ENCODE measurements at regions not wholly inside any gene's neighbourhood (a gene's known extent, or its start where the extent isn't known, plus 50 kb on each side); places are given as distances from the start of the nearest gene placed in this dataset.

DNA sequence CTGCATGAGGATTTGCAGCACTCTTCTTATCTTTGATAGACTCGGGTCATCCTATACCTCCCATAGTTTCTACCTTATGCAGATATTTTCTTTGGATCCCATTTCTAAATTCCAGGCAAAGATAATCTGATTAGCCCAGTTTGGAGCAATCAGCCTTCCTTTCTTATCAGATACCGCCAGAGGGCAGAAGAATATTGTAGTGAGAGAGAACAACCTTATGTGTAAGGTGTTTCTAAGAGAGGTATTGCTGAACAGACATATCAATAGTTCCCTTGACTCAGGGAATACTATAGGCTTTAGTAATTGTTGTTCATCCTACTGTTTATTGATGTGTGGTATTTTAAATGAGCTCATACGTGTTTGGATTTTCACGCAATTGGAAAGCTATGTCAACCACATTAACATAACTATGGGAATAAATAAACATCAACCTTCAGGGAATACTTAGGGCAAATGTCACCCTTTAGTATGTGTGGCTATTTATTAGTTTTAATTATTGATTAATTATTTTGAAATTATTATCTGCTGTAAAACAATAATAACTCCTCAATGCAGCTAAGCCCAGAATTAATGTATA, 1435.2 kb upstream of the CDH9 start (continued):
- TF ChIP-seq, protein P1, sequence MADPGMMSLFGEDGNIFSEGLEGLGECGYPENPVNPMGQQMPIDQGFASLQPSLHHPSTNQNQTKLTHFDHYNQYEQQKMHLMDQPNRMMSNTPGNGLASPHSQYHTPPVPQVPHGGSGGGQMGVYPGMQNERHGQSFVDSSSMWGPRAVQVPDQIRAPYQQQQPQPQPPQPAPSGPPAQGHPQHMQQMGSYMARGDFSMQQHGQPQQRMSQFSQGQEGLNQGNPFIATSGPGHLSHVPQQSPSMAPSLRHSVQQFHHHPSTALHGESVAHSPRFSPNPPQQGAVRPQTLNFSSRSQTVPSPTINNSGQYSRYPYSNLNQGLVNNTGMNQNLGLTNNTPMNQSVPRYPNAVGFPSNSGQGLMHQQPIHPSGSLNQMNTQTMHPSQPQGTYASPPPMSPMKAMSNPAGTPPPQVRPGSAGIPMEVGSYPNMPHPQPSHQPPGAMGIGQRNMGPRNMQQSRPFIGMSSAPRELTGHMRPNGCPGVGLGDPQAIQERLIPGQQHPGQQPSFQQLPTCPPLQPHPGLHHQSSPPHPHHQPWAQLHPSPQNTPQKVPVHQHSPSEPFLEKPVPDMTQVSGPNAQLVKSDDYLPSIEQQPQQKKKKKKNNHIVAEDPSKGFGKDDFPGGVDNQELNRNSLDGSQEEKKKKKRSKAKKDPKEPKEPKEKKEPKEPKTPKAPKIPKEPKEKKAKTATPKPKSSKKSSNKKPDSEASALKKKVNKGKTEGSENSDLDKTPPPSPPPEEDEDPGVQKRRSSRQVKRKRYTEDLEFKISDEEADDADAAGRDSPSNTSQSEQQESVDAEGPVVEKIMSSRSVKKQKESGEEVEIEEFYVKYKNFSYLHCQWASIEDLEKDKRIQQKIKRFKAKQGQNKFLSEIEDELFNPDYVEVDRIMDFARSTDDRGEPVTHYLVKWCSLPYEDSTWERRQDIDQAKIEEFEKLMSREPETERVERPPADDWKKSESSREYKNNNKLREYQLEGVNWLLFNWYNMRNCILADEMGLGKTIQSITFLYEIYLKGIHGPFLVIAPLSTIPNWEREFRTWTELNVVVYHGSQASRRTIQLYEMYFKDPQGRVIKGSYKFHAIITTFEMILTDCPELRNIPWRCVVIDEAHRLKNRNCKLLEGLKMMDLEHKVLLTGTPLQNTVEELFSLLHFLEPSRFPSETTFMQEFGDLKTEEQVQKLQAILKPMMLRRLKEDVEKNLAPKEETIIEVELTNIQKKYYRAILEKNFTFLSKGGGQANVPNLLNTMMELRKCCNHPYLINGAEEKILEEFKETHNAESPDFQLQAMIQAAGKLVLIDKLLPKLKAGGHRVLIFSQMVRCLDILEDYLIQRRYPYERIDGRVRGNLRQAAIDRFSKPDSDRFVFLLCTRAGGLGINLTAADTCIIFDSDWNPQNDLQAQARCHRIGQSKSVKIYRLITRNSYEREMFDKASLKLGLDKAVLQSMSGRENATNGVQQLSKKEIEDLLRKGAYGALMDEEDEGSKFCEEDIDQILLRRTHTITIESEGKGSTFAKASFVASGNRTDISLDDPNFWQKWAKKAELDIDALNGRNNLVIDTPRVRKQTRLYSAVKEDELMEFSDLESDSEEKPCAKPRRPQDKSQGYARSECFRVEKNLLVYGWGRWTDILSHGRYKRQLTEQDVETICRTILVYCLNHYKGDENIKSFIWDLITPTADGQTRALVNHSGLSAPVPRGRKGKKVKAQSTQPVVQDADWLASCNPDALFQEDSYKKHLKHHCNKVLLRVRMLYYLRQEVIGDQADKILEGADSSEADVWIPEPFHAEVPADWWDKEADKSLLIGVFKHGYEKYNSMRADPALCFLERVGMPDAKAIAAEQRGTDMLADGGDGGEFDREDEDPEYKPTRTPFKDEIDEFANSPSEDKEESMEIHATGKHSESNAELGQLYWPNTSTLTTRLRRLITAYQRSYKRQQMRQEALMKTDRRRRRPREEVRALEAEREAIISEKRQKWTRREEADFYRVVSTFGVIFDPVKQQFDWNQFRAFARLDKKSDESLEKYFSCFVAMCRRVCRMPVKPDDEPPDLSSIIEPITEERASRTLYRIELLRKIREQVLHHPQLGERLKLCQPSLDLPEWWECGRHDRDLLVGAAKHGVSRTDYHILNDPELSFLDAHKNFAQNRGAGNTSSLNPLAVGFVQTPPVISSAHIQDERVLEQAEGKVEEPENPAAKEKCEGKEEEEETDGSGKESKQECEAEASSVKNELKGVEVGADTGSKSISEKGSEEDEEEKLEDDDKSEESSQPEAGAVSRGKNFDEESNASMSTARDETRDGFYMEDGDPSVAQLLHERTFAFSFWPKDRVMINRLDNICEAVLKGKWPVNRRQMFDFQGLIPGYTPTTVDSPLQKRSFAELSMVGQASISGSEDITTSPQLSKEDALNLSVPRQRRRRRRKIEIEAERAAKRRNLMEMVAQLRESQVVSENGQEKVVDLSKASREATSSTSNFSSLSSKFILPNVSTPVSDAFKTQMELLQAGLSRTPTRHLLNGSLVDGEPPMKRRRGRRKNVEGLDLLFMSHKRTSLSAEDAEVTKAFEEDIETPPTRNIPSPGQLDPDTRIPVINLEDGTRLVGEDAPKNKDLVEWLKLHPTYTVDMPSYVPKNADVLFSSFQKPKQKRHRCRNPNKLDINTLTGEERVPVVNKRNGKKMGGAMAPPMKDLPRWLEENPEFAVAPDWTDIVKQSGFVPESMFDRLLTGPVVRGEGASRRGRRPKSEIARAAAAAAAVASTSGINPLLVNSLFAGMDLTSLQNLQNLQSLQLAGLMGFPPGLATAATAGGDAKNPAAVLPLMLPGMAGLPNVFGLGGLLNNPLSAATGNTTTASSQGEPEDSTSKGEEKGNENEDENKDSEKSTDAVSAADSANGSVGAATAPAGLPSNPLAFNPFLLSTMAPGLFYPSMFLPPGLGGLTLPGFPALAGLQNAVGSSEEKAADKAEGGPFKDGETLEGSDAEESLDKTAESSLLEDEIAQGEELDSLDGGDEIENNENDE (IDR thresholded peaks at IDR 0.05; ENCODE audit: insufficient replicate concordance, low read length), result no peak
- TF ChIP-seq, protein P2, sequence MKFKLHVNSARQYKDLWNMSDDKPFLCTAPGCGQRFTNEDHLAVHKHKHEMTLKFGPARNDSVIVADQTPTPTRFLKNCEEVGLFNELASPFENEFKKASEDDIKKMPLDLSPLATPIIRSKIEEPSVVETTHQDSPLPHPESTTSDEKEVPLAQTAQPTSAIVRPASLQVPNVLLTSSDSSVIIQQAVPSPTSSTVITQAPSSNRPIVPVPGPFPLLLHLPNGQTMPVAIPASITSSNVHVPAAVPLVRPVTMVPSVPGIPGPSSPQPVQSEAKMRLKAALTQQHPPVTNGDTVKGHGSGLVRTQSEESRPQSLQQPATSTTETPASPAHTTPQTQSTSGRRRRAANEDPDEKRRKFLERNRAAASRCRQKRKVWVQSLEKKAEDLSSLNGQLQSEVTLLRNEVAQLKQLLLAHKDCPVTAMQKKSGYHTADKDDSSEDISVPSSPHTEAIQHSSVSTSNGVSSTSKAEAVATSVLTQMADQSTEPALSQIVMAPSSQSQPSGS (IDR thresholded peaks at IDR 0.05; ENCODE audit: low read length), result no peak
- TF ChIP-seq EGR1 (IDR thresholded peaks at IDR 0.05; ENCODE audit: borderline replicate concordance, low read depth, low read length) (no peak), RAD21 (IDR thresholded peaks at IDR 0.05 in 1 of 2, conservative IDR thresholded peaks at IDR 0.05 in 1 of 2; ENCODE audit: low read depth in 2 of 2, low read length in 2 of 2) (peak; percentile 73 to 75), SP4 (IDR thresholded peaks at IDR 0.05; ENCODE audit: low read length) (no peak)
- TF ChIP-seq, protein P3, sequence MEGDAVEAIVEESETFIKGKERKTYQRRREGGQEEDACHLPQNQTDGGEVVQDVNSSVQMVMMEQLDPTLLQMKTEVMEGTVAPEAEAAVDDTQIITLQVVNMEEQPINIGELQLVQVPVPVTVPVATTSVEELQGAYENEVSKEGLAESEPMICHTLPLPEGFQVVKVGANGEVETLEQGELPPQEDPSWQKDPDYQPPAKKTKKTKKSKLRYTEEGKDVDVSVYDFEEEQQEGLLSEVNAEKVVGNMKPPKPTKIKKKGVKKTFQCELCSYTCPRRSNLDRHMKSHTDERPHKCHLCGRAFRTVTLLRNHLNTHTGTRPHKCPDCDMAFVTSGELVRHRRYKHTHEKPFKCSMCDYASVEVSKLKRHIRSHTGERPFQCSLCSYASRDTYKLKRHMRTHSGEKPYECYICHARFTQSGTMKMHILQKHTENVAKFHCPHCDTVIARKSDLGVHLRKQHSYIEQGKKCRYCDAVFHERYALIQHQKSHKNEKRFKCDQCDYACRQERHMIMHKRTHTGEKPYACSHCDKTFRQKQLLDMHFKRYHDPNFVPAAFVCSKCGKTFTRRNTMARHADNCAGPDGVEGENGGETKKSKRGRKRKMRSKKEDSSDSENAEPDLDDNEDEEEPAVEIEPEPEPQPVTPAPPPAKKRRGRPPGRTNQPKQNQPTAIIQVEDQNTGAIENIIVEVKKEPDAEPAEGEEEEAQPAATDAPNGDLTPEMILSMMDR (IDR thresholded peaks at IDR 0.05; ENCODE audit: control extremely low read depth in 1 of 3, insufficient read depth in 1 of 3, low read depth in 1 of 3, low read length in 3 of 3), result peak in 2 of 3 experiments; percentile 40 to 44; a peak in 2 of 4 replicates

Measured in H1 (cell line).